ENCODE measurements at regions not wholly inside any gene's neighbourhood (a gene's known extent, or its start where the extent isn't known, plus 50 kb on each side); places are given as distances from the start of the nearest gene placed in this dataset.

DNA sequence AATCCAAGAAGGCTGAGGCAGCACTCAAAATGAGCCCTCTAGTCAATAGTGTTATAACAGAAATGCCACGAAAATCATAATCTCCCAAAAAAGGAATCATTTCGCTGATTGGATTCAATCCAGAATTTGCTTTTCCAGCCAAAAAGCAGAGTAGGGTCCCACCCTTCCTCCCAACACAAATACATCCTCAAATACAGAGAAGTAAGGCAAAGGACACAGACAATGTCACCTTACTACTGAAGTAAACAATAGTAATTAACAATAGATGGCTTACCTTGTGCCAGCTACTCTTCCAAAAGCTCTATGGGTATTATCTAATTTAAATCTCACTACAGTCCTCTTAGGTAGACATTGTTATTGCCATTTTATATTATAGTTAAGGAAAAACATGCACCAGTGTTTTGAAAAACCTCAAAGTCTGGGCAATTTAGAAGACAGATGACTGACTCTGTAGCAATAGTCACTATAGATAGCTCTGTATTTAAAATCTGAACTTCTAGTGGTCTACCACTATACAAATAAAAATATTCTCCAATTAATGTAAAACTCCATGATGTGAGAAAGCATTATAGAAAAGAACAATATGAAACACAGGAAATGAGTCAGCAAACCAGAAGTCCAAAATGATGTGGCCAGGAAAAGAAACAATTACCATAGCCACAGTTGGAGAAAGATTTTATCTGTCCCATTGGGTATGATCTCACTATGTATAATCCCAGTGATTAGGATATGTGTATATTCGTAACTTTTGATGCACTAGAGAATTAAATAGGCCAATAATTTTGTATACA lies 305.0 kb upstream of the ERBB4 start:
- TF ChIP-seq, protein P1, sequence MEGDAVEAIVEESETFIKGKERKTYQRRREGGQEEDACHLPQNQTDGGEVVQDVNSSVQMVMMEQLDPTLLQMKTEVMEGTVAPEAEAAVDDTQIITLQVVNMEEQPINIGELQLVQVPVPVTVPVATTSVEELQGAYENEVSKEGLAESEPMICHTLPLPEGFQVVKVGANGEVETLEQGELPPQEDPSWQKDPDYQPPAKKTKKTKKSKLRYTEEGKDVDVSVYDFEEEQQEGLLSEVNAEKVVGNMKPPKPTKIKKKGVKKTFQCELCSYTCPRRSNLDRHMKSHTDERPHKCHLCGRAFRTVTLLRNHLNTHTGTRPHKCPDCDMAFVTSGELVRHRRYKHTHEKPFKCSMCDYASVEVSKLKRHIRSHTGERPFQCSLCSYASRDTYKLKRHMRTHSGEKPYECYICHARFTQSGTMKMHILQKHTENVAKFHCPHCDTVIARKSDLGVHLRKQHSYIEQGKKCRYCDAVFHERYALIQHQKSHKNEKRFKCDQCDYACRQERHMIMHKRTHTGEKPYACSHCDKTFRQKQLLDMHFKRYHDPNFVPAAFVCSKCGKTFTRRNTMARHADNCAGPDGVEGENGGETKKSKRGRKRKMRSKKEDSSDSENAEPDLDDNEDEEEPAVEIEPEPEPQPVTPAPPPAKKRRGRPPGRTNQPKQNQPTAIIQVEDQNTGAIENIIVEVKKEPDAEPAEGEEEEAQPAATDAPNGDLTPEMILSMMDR (IDR thresholded peaks at IDR 0.05; ENCODE audit: low read depth, low read length), result no peak
- no peak for TF ChIP-seq EZH2phosphoT487 (IDR thresholded peaks at IDR 0.05; ENCODE audit: low read depth)

Data from OCI-LY3 (cell line).